ENCODE measurements at regions not wholly inside any gene's neighbourhood (a gene's known extent, or its start where the extent isn't known, plus 50 kb on each side); places are given as distances from the start of the nearest gene placed in this dataset.

- no peaks in the 10 kb centered on the region for H3K36me3 Mint-ChIP-seq
- H3K27me3 Mint-ChIP-seq: peaks cover 3% of the 10 kb centered on the region
- no peaks in the 10 kb centered on the region for H3K9me3 Mint-ChIP-seq
- H3K4me1 Mint-ChIP-seq: no peaks in the 10 kb centered on the region
- H3K27ac Mint-ChIP-seq: no peak overlapping the region
- H3K4me3 Mint-ChIP-seq: no peak overlapping the region
These were observed 185.1 kb upstream of the CSF3R start for GRCh38 chr1:36667836-36668235.

GRCh38 chr1:36667256-36667655, 184.5 kb upstream of the CSF3R start:
- Mint-ChIP-seq H3K4me1 (no peaks in the 10 kb centered on the region), H3K4me3 (no peak overlapping the region)

DNA sequence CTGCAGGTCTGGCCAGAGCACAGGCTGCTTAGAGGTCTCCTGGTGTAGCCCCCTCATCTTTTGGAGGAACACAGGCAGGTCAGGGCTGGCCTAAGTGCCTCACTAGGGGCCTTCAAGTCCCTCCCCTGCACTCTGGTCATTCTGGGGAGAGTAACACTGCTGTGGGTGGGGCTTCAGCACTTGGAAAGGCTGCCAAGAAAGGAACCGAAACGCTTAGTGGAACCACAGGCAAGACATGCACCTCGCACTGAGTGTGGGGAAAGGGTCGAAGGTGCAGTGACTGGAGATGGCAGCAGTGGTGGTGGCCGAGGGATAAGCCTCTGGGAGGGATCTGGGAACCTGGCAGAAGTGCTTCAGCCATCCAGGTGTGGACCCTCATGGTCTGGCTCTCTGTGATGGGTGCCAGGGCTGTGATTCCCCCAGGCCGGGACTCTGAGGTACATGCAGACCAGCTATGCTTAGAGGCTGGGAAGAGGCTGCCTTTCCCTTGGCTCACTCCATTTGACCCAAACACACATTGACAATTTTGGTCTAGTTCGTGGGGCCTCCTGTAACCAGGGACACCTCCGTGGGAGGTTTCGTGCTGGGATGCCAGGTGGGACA, 182.9 kb upstream of the CSF3R start:
- Mint-ChIP-seq H3K27me3 (peaks cover 7% of the 10 kb centered on the region), H3K4me3 (no peak overlapping the region), H3K27ac (no peak overlapping the region), H3K36me3 (no peaks in the 10 kb centered on the region), H3K9me3 (no peaks in the 10 kb centered on the region), H3K4me1 (no peaks in the 10 kb centered on the region)

More at GRCh38 chr1:36667256-36667655, 184.5 kb upstream of the CSF3R start:
- Mint-ChIP-seq H3K27ac (no peak overlapping the region), H3K9me3 (no peaks in the 10 kb centered on the region), H3K36me3 (no peaks in the 10 kb centered on the region), H3K27me3 (peaks cover 4% of the 10 kb centered on the region)

- Mint-ChIP-seq H3K27me3 (peaks cover 9% of the 10 kb centered on the region), H3K27ac (no peak overlapping the region), H3K9me3 (no peaks in the 10 kb centered on the region)
These were observed 182.0 kb upstream of the CSF3R start for GRCh38 chr1:36664571-36665287.

GRCh38 chr1:36663772-36664430, 181.2 kb upstream of the CSF3R start:
- no peaks in the 10 kb centered on the region for H3K9me3 Mint-ChIP-seq
- H3K27ac Mint-ChIP-seq: no peak overlapping the region
- H3K36me3 Mint-ChIP-seq: no peaks in the 10 kb centered on the region
- no peaks in the 10 kb centered on the region for H3K4me1 Mint-ChIP-seq
- no peak overlapping the region for H3K4me3 Mint-ChIP-seq
- H3K27me3 Mint-ChIP-seq: peaks cover 13% of the 10 kb centered on the region

More at GRCh38 chr1:36664571-36665287, 182.0 kb upstream of the CSF3R start:
- H3K4me1 Mint-ChIP-seq: no peaks in the 10 kb centered on the region
- H3K4me3 Mint-ChIP-seq: no peak overlapping the region
- H3K36me3 Mint-ChIP-seq: no peaks in the 10 kb centered on the region

GRCh38 chr1:36658838-36659237, 176.1 kb upstream of the CSF3R start:
- peaks cover 13% of the 10 kb centered on the region for H3K27me3 Mint-ChIP-seq

GRCh38 chr1:36657826-36658225, 175.1 kb upstream of the CSF3R start:
- Mint-ChIP-seq H3K9me3 (no peaks in the 10 kb centered on the region), H3K4me3 (no peak overlapping the region), H3K4me1 (no peaks in the 10 kb centered on the region), H3K27me3 (peaks cover 16% of the 10 kb centered on the region), H3K27ac (no peak overlapping the region), H3K36me3 (no peaks in the 10 kb centered on the region)

More at GRCh38 chr1:36658838-36659237, 176.1 kb upstream of the CSF3R start:
- Mint-ChIP-seq H3K36me3 (no peaks in the 10 kb centered on the region), H3K4me1 (no peaks in the 10 kb centered on the region), H3K27ac (no peak overlapping the region), H3K4me3 (no peak overlapping the region), H3K9me3 (no peaks in the 10 kb centered on the region)

GRCh38 chr1:36656838-36657237, 174.1 kb upstream of the CSF3R start:
- Mint-ChIP-seq H3K4me1 (no peaks in the 10 kb centered on the region), H3K27me3 (peaks cover 20% of the 10 kb centered on the region), H3K36me3 (no peaks in the 10 kb centered on the region), H3K9me3 (no peaks in the 10 kb centered on the region), H3K4me3 (no peak overlapping the region), H3K27ac (no peak overlapping the region)

DNA sequence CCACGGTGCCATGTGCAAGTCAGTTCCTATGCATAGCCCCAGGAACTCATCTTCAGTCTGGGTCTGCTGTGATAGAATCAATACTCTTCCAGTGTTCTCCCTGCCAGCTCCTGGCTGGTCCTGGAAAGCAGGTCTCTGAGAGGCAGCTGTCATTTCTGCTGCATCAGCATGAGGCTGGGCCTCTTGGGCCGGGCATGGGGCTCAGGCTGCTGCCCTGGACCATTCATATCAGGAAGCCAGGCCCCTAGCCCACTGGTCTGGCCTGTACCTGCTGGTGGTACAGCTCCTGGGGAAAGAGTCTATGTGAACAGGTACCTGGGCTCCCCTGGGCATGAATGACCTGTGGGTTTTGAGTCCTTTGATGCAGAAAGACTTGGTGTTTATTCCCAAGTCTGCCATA, 173.6 kb upstream of the CSF3R start:
- H3K4me1 Mint-ChIP-seq: no peaks in the 10 kb centered on the region
- H3K9me3 Mint-ChIP-seq: no peaks in the 10 kb centered on the region
- H3K27ac Mint-ChIP-seq: no peak overlapping the region
- peaks cover 20% of the 10 kb centered on the region for H3K27me3 Mint-ChIP-seq
- H3K36me3 Mint-ChIP-seq: no peaks in the 10 kb centered on the region
- no peak overlapping the region for H3K4me3 Mint-ChIP-seq

DNA sequence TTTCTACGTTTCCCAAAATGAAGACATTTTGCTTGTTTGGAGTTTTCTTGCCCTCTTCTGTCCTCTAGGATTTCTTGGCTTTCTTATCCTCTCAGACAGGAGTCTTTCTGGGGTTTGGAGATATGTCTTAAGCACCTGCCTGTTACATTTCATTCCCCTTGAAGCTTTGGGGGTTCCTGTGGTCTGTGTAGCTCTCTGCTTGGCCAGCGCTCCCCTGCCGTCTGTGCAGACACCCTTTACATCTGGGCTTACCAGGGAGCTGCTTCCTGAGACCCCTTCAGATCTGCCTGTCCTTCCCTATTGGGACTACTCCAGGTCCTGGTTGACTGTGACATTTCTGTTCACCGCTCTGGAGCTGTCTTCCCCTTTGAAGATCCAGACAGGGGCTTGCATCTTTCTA, 171.9 kb upstream of the CSF3R start:
- Mint-ChIP-seq H3K4me3 (no peak overlapping the region), H3K27me3 (peaks cover 16% of the 10 kb centered on the region), H3K27ac (no peak overlapping the region), H3K36me3 (no peaks in the 10 kb centered on the region), H3K4me1 (no peaks in the 10 kb centered on the region), H3K9me3 (no peaks in the 10 kb centered on the region)

GRCh38 chr1:36653850-36654249, 171.1 kb upstream of the CSF3R start:
- H3K27me3 Mint-ChIP-seq: peaks cover 13% of the 10 kb centered on the region
- no peaks in the 10 kb centered on the region for H3K36me3 Mint-ChIP-seq
- H3K4me1 Mint-ChIP-seq: no peaks in the 10 kb centered on the region
- no peaks in the 10 kb centered on the region for H3K9me3 Mint-ChIP-seq
- no peak overlapping the region for H3K27ac Mint-ChIP-seq
- no peak overlapping the region for H3K4me3 Mint-ChIP-seq

- Mint-ChIP-seq H3K27ac (no peak overlapping the region), H3K36me3 (no peaks in the 10 kb centered on the region), H3K9me3 (no peaks in the 10 kb centered on the region), H3K27me3 (peaks cover 15% of the 10 kb centered on the region), H3K4me3 (no peak overlapping the region), H3K4me1 (no peaks in the 10 kb centered on the region)
These were observed 169.9 kb upstream of the CSF3R start for GRCh38 chr1:36652586-36652985.

DNA sequence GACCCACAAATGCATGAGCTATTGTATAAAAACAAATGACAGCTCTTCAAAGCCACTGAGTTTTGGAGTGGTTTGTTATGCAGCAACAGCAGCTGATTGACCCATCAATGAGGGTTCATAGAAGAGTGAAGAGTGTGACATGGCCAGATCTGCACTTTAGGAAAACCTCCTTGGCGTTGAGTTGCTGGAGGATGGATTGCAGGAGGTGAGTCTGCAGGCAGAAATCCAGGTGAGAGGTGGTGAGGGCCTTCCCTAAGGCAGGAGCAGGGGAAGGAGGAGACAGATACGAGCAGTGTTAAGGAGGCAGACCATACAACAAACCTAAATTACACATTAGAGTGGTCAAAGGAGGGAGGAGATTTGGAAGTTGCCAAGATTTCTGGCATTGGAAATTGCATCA, 169.3 kb upstream of the CSF3R start:
- Mint-ChIP-seq H3K36me3 (no peaks in the 10 kb centered on the region), H3K9me3 (no peaks in the 10 kb centered on the region), H3K27ac (no peak overlapping the region), H3K4me1 (no peaks in the 10 kb centered on the region), H3K4me3 (no peak overlapping the region), H3K27me3 (peaks cover 15% of the 10 kb centered on the region)

DNA sequence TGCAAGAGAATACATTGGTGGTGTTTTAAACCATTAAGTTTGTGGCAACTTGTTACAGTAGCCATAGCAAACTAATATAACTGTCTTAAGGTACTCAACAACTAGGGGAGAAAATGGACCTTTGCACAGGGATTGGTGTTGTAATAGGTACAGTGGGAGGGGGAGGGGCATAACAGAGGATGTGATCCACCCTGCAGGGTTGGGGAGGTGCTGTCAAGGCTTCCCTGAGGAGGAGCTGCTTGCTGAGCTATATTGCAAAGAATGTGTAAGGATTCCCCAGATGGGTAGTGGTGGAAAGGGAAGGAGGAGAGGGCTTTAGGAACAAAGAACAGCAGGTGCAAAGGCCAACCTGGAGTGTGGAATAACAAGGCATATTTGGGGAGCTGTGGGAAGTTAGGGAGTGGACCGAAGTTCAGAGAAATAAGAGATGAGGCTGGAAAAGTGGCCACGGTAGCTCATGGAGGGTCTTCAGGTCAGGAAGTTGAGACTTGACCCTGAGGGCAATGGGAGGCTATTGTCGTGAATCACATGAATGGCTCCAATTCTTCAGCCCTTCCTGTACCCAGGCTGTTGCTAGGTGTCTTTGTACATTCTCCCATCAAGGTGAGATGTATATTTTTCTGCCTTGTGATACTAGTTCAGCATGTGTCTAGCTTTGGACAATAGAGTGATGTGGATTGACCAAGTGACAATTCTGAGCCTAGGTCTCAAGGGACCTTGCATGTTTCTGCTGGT, 168.6 kb upstream of the CSF3R start:
- Mint-ChIP-seq H3K4me1 (no peaks in the 10 kb centered on the region), H3K27ac (no peak overlapping the region), H3K4me3 (no peak overlapping the region), H3K9me3 (no peaks in the 10 kb centered on the region), H3K27me3 (peaks cover 15% of the 10 kb centered on the region), H3K36me3 (no peaks in the 10 kb centered on the region)

- no peak overlapping the region for H3K4me3 Mint-ChIP-seq
- H3K27ac Mint-ChIP-seq: no peak overlapping the region
These were observed 167.7 kb upstream of the CSF3R start for GRCh38 chr1:36650200-36651065.

More at GRCh38 chr1:36650200-36651065, 167.7 kb upstream of the CSF3R start:
- Mint-ChIP-seq H3K36me3 (no peaks in the 10 kb centered on the region), H3K27me3 (peaks cover 15% of the 10 kb centered on the region), H3K9me3 (no peaks in the 10 kb centered on the region), H3K4me1 (no peaks in the 10 kb centered on the region)

Data from activated naive CD4-positive, alpha-beta T cell treated with anti-CD3 and anti-CD28 coated beads, Interleukin-2, amount 50 U/mL, for 24 hours (primary cell).